ENCODE measurements at regions not wholly inside any gene's neighbourhood (a gene's known extent, or its start where the extent isn't known, plus 50 kb on each side); places are given as distances from the start of the nearest gene placed in this dataset.

DNA sequence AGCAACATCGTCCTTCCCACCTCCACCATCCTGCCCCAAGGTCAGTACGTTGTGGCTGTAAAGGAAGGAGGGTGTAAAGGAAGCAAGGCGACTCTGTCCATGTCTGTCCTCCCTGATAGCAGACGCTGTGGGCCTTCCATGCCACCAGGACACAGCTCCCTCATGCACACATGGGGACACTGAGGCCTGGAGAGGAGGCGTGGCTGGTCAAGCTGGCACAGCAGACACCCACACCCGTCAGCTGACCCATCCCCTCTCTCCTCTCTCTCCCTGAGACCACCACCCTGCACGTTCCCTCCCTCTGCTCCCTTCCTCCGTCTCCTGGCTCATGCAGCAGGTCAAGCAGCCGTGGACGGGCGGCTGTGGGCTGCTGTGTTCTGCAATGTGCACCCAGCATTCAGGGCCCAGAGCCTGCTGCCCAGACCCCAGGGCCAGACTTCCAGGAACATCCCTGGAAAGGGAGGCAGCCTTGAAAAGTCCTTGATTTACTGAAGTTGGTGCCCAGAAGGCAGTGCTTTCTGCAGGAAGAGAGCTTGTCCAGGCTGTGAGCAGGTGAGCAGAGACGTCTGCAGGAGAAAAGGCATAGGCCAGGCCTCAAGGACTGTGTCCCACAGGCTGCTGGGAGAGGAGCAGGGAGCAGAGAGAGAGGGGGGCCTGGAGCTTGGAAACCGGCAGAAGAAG lies 133.6 kb downstream of the DDX1 start:
- TF ChIP-seq POLR2AphosphoS5 (IDR thresholded peaks at IDR 0.05) (no peak), SMC3 (conservative IDR thresholded peaks at IDR 0.05; ENCODE audit: poor library complexity) (no peak), EZH2 (IDR thresholded peaks at IDR 0.05; ENCODE audit: borderline replicate concordance, insufficient read depth, low read length, poor library complexity, severe bottlenecking) (no peak), TAF1 (IDR thresholded peaks at IDR 0.05; ENCODE audit: low read depth) (no peak), MXI1 (conservative IDR thresholded peaks at IDR 0.05; ENCODE audit: poor library complexity, severe bottlenecking) (no peak)
- TF ChIP-seq, protein P1, sequence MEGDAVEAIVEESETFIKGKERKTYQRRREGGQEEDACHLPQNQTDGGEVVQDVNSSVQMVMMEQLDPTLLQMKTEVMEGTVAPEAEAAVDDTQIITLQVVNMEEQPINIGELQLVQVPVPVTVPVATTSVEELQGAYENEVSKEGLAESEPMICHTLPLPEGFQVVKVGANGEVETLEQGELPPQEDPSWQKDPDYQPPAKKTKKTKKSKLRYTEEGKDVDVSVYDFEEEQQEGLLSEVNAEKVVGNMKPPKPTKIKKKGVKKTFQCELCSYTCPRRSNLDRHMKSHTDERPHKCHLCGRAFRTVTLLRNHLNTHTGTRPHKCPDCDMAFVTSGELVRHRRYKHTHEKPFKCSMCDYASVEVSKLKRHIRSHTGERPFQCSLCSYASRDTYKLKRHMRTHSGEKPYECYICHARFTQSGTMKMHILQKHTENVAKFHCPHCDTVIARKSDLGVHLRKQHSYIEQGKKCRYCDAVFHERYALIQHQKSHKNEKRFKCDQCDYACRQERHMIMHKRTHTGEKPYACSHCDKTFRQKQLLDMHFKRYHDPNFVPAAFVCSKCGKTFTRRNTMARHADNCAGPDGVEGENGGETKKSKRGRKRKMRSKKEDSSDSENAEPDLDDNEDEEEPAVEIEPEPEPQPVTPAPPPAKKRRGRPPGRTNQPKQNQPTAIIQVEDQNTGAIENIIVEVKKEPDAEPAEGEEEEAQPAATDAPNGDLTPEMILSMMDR (IDR thresholded peaks at IDR 0.05; ENCODE audit: poor library complexity, severe bottlenecking) = no peak
- TF ChIP-seq, protein P2, sequence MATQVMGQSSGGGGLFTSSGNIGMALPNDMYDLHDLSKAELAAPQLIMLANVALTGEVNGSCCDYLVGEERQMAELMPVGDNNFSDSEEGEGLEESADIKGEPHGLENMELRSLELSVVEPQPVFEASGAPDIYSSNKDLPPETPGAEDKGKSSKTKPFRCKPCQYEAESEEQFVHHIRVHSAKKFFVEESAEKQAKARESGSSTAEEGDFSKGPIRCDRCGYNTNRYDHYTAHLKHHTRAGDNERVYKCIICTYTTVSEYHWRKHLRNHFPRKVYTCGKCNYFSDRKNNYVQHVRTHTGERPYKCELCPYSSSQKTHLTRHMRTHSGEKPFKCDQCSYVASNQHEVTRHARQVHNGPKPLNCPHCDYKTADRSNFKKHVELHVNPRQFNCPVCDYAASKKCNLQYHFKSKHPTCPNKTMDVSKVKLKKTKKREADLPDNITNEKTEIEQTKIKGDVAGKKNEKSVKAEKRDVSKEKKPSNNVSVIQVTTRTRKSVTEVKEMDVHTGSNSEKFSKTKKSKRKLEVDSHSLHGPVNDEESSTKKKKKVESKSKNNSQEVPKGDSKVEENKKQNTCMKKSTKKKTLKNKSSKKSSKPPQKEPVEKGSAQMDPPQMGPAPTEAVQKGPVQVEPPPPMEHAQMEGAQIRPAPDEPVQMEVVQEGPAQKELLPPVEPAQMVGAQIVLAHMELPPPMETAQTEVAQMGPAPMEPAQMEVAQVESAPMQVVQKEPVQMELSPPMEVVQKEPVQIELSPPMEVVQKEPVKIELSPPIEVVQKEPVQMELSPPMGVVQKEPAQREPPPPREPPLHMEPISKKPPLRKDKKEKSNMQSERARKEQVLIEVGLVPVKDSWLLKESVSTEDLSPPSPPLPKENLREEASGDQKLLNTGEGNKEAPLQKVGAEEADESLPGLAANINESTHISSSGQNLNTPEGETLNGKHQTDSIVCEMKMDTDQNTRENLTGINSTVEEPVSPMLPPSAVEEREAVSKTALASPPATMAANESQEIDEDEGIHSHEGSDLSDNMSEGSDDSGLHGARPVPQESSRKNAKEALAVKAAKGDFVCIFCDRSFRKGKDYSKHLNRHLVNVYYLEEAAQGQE (IDR thresholded peaks at IDR 0.05; ENCODE audit: borderline replicate concordance) = no peak
